SK-N-SH treated with all-trans-retinoic acid at 6 μM for 48 hours (cell line): ENCODE measurements at regions not wholly inside any gene's neighbourhood (a gene's known extent, or its start where the extent isn't known, plus 50 kb on each side); places are given as distances from the start of the nearest gene placed in this dataset.

Experiments
- ATAC-seq: fragments of 200-7000 bp; cut with Tn5 transposase; 3 replicates; pipeline ENCODE4 v1.9.1; 2020; ENCODE audit warnings: mild to moderate bottlenecking, moderate library complexity
- ARNTL ChIP-seq: fragments of 450-650 bp; formaldehyde crosslinking; IDR thresholded peaks from 2 replicates; pipeline ENCODE4 v1.5.0; 2020; ENCODE audit warnings: low read depth, mild to moderate bottlenecking, moderate library complexity, borderline replicate concordance
- BACH2 ChIP-seq: fragments of 250-450 bp; sonication (Bioruptor Pico); IDR thresholded peaks from 2 replicates; pipeline ENCODE4 v1.9.0; 2021; ENCODE audit warnings: mild to moderate bottlenecking, borderline replicate concordance
- CSDC2 ChIP-seq: fragments of 250-450 bp; sonication (Bioruptor Pico); IDR thresholded peaks from 2 replicates; pipeline ENCODE4 v1.5.0; 2020; ENCODE audit warnings: mild to moderate bottlenecking, moderate library complexity
- ESRRG ChIP-seq: fragments of 250-450 bp; sonication (Bioruptor Pico); IDR thresholded peaks from 2 replicates; pipeline ENCODE4 v1.6.1; 2021; ENCODE audit warnings: mild to moderate bottlenecking
- OSR1 ChIP-seq: fragments of 250-450 bp; sonication (Bioruptor Pico); IDR thresholded peaks from 2 replicates; pipeline ENCODE4 v1.8.0; 2022; ENCODE audit warnings: moderate library complexity, mild to moderate bottlenecking, inconsistent platforms
- PPARA ChIP-seq: fragments of 250-450 bp; sonication (Bioruptor Pico); IDR thresholded peaks from 2 replicates; pipeline ENCODE4 v1.5.0; 2020; ENCODE audit warnings: mild to moderate bottlenecking, borderline replicate concordance
- RARB ChIP-seq: fragments of 250-450 bp; sonication (Bioruptor Pico); IDR thresholded peaks from 2 replicates; pipeline ENCODE4 v1.8.0; 2021; ENCODE audit warnings: mild to moderate bottlenecking, moderate library complexity
- TCF4 ChIP-seq: fragments of 250-450 bp; sonication (Bioruptor Pico); IDR thresholded peaks from 2 replicates; pipeline ENCODE4 v1.8.0; 2021; ENCODE audit warnings: mild to moderate bottlenecking, moderate library complexity, borderline replicate concordance
- TOX ChIP-seq: fragments of 250-450 bp; sonication (Bioruptor Pico); IDR thresholded peaks from 2 replicates; pipeline ENCODE4 v1.8.0; 2021; ENCODE audit warnings: mild to moderate bottlenecking, moderate library complexity, borderline replicate concordance
- ZFP3 ChIP-seq: fragments of 250-450 bp; sonication (Bioruptor Pico); IDR thresholded peaks from 2 replicates; pipeline ENCODE4 v1.5.0; 2020; ENCODE audit warnings: mild to moderate bottlenecking, moderate library complexity
- ZFP30 ChIP-seq: fragments of 450-650 bp; formaldehyde crosslinking; IDR thresholded peaks from 2 replicates; pipeline ENCODE4 v1.5.0; 2022; ENCODE audit warnings: mild to moderate bottlenecking, moderate library complexity
- ZNF70 ChIP-seq: fragments of 450-650 bp; formaldehyde crosslinking; IDR thresholded peaks from 2 replicates; pipeline ENCODE4 v1.5.0; 2020; ENCODE audit warnings: mild to moderate bottlenecking, moderate library complexity
- ZNF8 ChIP-seq: fragments of 450-650 bp; formaldehyde crosslinking; IDR thresholded peaks from 2 replicates; pipeline ENCODE4 v1.5.0; 2020; ENCODE audit warnings: mild to moderate bottlenecking, moderate library complexity
- TF ChIP-seq, protein P1 (sequence below): fragments of 250-450 bp; sonication (Bioruptor Pico); IDR thresholded peaks from 2 replicates; pipeline ENCODE4 v1.5.1; 2020; ENCODE audit warnings: low read depth, mild to moderate bottlenecking, moderate library complexity
- TF ChIP-seq, protein P2 (sequence below): fragments of 250-450 bp; sonication (Bioruptor Pico); IDR thresholded peaks from 2 replicates; pipeline ENCODE4 v1.8.0; 2020; ENCODE audit warnings: mild to moderate bottlenecking, moderate library complexity, borderline replicate concordance
- TF ChIP-seq, protein P3 (sequence below): fragments of 250-450 bp; sonication (Bioruptor Pico); IDR thresholded peaks from 2 replicates; pipeline ENCODE4 v1.5.1; 2021; ENCODE audit warnings: mild to moderate bottlenecking, moderate library complexity
- TF ChIP-seq, protein P4 (sequence below): fragments of 250-450 bp; sonication (Bioruptor Pico); IDR thresholded peaks from 2 replicates; pipeline ENCODE4 v1.8.0; 2021; ENCODE audit warnings: low read depth, mild to moderate bottlenecking, moderate library complexity, borderline replicate concordance

DNA sequence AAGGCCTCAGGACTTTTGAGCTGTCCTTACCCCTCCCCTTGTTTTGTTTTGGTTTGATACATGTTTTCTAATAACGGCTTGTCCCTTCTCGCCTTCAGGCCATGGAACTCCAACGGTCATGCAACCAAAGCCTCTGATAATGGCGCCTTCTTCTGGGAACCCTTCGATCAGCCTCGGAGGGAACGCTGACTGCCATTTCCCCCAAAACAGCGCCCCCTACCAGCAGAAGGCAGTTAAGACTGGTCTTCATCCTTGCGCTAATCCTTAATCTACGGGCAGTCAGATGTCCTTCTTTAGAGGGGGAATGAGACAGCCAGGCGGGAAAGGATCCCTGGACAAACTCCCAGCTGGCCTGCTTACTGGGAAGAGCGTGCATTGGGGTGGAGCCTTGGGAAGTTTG is 276.6 kb downstream of the ICE1 start:
- no peak for TF ChIP-seq RARB
- TF ChIP-seq, protein P1, sequence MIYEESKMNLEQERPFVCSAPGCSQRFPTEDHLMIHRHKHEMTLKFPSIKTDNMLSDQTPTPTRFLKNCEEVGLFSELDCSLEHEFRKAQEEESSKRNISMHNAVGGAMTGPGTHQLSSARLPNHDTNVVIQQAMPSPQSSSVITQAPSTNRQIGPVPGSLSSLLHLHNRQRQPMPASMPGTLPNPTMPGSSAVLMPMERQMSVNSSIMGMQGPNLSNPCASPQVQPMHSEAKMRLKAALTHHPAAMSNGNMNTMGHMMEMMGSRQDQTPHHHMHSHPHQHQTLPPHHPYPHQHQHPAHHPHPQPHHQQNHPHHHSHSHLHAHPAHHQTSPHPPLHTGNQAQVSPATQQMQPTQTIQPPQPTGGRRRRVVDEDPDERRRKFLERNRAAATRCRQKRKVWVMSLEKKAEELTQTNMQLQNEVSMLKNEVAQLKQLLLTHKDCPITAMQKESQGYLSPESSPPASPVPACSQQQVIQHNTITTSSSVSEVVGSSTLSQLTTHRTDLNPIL (CRISPR knock-in tag): no peak
- TF ChIP-seq, protein P2, sequence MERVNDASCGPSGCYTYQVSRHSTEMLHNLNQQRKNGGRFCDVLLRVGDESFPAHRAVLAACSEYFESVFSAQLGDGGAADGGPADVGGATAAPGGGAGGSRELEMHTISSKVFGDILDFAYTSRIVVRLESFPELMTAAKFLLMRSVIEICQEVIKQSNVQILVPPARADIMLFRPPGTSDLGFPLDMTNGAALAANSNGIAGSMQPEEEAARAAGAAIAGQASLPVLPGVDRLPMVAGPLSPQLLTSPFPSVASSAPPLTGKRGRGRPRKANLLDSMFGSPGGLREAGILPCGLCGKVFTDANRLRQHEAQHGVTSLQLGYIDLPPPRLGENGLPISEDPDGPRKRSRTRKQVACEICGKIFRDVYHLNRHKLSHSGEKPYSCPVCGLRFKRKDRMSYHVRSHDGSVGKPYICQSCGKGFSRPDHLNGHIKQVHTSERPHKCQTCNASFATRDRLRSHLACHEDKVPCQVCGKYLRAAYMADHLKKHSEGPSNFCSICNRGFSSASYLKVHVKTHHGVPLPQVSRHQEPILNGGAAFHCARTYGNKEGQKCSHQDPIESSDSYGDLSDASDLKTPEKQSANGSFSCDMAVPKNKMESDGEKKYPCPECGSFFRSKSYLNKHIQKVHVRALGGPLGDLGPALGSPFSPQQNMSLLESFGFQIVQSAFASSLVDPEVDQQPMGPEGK (CRISPR knock-in tag): no peak
- TF ChIP-seq BACH2 (CRISPR knock-in tag): no peak
- TF ChIP-seq ZNF8 (CRISPR knock-in tag): no peak
- TF ChIP-seq ARNTL (CRISPR knock-in tag): no peak
- no peak for TF ChIP-seq ESRRG (CRISPR knock-in tag)
- TF ChIP-seq PPARA: no peak
- TF ChIP-seq TCF4 (CRISPR knock-in tag): no peak
- ATAC-seq: no peak

DNA sequence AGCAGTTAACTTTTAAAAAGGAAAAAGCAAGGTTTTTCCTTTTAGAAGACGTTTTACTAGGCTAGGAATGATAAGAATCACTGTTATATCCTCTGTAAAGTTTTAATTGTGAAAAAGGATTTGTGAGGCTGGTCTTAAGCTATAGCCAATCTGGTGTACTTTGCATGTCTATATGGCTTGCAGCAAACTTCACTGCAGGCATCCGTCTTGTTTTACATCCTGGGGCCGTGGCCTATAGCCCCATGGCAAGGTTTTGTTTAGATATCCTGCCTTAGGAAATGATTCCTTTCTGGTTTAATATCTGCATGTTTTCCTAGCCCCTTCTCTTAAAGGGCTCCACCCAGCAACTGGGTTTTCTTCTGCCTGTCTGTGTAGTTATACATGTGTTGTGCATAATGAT is 272.8 kb downstream of the ICE1 start:
- TF ChIP-seq, protein P3, sequence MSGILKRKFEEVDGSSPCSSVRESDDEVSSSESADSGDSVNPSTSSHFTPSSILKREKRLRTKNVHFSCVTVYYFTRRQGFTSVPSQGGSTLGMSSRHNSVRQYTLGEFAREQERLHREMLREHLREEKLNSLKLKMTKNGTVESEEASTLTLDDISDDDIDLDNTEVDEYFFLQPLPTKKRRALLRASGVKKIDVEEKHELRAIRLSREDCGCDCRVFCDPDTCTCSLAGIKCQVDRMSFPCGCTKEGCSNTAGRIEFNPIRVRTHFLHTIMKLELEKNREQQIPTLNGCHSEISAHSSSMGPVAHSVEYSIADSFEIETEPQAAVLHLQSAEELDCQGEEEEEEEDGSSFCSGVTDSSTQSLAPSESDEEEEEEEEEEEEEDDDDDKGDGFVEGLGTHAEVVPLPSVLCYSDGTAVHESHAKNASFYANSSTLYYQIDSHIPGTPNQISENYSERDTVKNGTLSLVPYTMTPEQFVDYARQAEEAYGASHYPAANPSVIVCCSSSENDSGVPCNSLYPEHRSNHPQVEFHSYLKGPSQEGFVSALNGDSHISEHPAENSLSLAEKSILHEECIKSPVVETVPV (CRISPR knock-in tag): no peak
- TF ChIP-seq TCF4 (CRISPR knock-in tag): no peak
- no peak for TF ChIP-seq PPARA
- TF ChIP-seq, protein P4, sequence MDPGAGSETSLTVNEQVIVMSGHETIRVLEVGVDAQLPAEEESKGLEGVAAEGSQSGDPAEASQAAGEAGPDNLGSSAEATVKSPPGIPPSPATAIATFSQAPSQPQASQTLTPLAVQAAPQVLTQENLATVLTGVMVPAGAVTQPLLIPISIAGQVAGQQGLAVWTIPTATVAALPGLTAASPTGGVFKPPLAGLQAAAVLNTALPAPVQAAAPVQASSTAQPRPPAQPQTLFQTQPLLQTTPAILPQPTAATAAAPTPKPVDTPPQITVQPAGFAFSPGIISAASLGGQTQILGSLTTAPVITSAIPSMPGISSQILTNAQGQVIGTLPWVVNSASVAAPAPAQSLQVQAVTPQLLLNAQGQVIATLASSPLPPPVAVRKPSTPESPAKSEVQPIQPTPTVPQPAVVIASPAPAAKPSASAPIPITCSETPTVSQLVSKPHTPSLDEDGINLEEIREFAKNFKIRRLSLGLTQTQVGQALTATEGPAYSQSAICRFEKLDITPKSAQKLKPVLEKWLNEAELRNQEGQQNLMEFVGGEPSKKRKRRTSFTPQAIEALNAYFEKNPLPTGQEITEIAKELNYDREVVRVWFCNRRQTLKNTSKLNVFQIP (CRISPR knock-in tag): no peak
- no peak for TF ChIP-seq ZFP30 (CRISPR knock-in tag)
- TF ChIP-seq BACH2 (CRISPR knock-in tag): no peak
- no peak for TF ChIP-seq ARNTL (CRISPR knock-in tag)
- no peak for TF ChIP-seq RARB
- TF ChIP-seq ZNF70: no peak
- TF ChIP-seq, protein P2 (CRISPR knock-in tag): no peak
- ATAC-seq: no peak

DNA sequence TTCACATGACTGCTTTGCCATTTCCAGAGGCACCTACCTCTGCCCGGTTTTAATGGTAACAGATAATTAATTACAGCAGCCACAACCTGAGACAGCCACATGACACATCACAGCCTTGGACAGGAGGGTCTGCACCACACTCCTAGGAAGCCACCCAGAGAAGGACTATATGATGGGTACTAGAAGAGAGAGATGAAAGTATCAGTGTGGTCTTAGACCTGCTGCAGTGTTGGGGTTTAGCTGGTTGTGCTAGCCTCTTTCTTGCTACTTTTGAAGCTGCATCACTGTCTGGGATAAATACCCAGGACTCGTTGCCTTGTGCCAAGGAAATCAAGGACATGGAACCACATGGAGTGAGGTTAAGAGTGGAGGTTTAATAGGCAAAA is 266.4 kb downstream of the ICE1 start:
- ATAC-seq: no peak

More for the DNA sequence above, 266.4 kb downstream of the ICE1 start:
- no peak for TF ChIP-seq RARB
- TF ChIP-seq ZFP30 (CRISPR knock-in tag): no peak
- TF ChIP-seq, protein P4 (CRISPR knock-in tag): no peak
- TF ChIP-seq OSR1 (CRISPR knock-in tag): no peak
- TF ChIP-seq TOX: no peak
- TF ChIP-seq CSDC2: no peak
- TF ChIP-seq, protein P2 (CRISPR knock-in tag): no peak
- no peak for TF ChIP-seq ARNTL (CRISPR knock-in tag)
- no peak for TF ChIP-seq ZNF70
- no peak for TF ChIP-seq ZNF8 (CRISPR knock-in tag)
- no peak for TF ChIP-seq ZFP3 (CRISPR knock-in tag)
